ENCODE measurements at regions not wholly inside any gene's neighbourhood (a gene's known extent, or its start where the extent isn't known, plus 50 kb on each side); places are given as distances from the start of the nearest gene placed in this dataset.

GRCh38 chr7:53110425-53110824, 75.0 kb downstream of the POM121L12 start:
- no peaks in the 10 kb centered on the region for H3K9me3 ChIP-seq
- TF ChIP-seq, protein P1, sequence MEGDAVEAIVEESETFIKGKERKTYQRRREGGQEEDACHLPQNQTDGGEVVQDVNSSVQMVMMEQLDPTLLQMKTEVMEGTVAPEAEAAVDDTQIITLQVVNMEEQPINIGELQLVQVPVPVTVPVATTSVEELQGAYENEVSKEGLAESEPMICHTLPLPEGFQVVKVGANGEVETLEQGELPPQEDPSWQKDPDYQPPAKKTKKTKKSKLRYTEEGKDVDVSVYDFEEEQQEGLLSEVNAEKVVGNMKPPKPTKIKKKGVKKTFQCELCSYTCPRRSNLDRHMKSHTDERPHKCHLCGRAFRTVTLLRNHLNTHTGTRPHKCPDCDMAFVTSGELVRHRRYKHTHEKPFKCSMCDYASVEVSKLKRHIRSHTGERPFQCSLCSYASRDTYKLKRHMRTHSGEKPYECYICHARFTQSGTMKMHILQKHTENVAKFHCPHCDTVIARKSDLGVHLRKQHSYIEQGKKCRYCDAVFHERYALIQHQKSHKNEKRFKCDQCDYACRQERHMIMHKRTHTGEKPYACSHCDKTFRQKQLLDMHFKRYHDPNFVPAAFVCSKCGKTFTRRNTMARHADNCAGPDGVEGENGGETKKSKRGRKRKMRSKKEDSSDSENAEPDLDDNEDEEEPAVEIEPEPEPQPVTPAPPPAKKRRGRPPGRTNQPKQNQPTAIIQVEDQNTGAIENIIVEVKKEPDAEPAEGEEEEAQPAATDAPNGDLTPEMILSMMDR (IDR thresholded peaks at IDR 0.05), result no peak
- ATAC-seq (no peak), DNase-seq (no peak)
- no peaks in the 10 kb centered on the region for H3K36me3 ChIP-seq (ENCODE audit: low read depth)
- no peaks in the 10 kb centered on the region for H3K4me1 ChIP-seq (ENCODE audit: low read depth)
- H3K4me3 ChIP-seq, result no peak overlapping the region
- intact Hi-C loops (cut with DNase I, micrococcal nuclease), result no loop called here

GRCh38 chr7:53111031-53111430, 75.6 kb downstream of the POM121L12 start:
- DNase-seq (no peak), ATAC-seq (no peak)
- no peaks in the 10 kb centered on the region for H3K4me1 ChIP-seq (ENCODE audit: low read depth)
- H3K9me3 ChIP-seq, result no peaks in the 10 kb centered on the region
- H3K4me3 ChIP-seq, result no peak overlapping the region
- TF ChIP-seq, protein P1 (IDR thresholded peaks at IDR 0.05), result no peak
- H3K36me3 ChIP-seq (ENCODE audit: low read depth), result no peaks in the 10 kb centered on the region
- intact Hi-C loops (cut with DNase I, micrococcal nuclease), result no loop called here

DNA sequence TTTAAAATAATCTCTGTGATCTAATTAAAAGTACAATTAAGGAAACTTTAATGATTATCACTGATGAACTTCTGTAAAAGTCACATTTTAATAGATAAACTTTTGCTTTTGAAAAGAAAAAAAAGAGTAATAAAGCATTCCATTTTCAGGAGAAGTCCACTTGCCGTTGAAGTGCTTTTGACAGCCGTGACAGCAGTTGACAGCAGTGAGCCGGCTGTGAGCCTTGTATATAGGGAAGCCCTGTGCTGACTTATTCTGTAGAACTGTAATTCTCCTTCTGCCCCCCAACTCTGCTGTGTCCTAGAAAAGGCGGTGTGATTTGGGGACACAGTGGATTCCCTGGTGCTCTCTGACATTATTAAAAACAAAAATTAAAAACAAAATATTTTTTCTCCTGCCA, 78.0 kb downstream of the POM121L12 start:
- Histone ChIP-seq H3K36me3 (ENCODE audit: low read depth) (no peaks in the 10 kb centered on the region), H3K4me1 (ENCODE audit: low read depth) (no peaks in the 10 kb centered on the region), H3K9me3 (no peaks in the 10 kb centered on the region), H3K4me3 (no peak overlapping the region)
- intact Hi-C loops (cut with DNase I, micrococcal nuclease), result no loop called here
- ATAC-seq, result no peak
- TF ChIP-seq, protein P1 (IDR thresholded peaks at IDR 0.05), result no peak
- DNase-seq, result no peak

DNA sequence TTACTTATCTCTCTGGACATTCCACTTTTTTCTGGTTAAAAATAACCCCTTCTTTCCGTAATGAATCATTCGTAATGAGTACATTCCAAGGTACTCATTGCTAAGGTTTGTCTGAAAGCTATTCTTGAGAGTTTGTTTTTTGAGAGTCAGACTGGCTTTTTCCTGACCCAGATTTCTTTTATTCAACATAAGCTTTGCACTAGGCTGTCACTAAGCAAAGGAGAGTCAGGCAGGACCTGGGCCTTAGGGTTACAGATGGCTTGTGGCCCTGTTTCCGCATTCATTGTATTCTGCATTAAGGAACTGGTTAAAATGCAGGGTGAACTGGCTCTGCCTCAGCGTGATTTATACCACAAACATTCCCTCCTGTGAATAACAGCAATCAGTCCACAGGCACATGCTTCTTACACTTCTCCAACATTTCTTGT, 84.1 kb downstream of the POM121L12 start:
- H3K4me1 ChIP-seq (ENCODE audit: low read depth), result no peaks in the 10 kb centered on the region
- TF ChIP-seq, protein P1 (IDR thresholded peaks at IDR 0.05), result no peak
- ATAC-seq, result no peak
- no peaks in the 10 kb centered on the region for H3K36me3 ChIP-seq (ENCODE audit: low read depth)
- H3K9me3 ChIP-seq, result no peaks in the 10 kb centered on the region
- intact Hi-C loops (cut with DNase I, micrococcal nuclease), result no loop called here
- no peak overlapping the region for H3K4me3 ChIP-seq
- no peak for DNase-seq

DNA sequence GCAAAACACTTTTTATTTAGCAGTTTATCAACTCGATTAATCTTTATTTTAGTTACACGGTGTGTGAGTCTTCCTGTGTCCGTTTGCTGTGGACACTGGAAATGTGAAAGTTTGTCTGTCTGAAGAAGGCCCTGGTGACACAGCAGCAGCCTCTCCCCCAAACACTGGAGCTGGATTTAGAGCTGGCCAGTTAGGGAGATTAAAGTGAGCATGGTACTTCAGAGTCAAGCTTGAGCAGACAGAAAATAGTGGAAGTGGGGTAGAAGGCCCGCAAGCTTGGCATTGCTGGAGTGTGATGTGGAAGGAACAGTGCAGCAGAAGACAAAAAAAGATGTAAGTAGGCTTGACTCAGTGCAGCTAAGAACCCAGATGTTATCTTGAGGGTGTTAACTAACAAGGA, 85.9 kb downstream of the POM121L12 start:
- Histone ChIP-seq H3K9me3 (no peaks in the 10 kb centered on the region), H3K36me3 (ENCODE audit: low read depth) (no peaks in the 10 kb centered on the region), H3K4me1 (ENCODE audit: low read depth) (no peaks in the 10 kb centered on the region), H3K4me3 (no peak overlapping the region)
- ATAC-seq (no peak), DNase-seq (no peak)
- intact Hi-C loops (cut with DNase I, micrococcal nuclease), result no loop called here
- TF ChIP-seq, protein P1 (IDR thresholded peaks at IDR 0.05), result no peak

DNA sequence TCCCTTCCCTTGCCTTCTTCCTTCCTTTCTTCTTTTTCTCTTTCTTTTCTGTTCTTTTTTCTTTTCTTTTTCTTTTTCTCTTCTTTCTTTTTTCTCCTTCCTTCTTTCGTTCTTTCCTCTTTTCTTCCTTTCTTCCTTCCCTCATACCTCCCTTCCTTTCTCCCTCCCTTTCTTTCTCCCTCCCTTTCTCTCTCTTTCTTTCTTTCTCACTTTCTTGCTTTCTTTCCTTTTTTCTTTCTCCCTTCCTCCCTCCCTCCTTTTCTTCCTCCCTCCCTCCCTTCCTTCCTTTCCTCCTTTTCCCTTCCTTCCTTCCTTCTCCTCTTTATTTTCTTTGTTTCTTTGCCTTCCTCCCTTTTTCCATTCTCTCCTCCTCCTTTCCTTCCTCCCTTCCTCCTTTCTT, 96.3 kb downstream of the POM121L12 start:
- Histone ChIP-seq H3K36me3 (ENCODE audit: low read depth) (no peaks in the 10 kb centered on the region), H3K9me3 (peaks cover 3% of the 10 kb centered on the region), H3K4me3 (no peak overlapping the region), H3K4me1 (ENCODE audit: low read depth) (no peaks in the 10 kb centered on the region)
- TF ChIP-seq, protein P1 (IDR thresholded peaks at IDR 0.05), result no peak
- ATAC-seq, result no peak
- intact Hi-C loops (cut with DNase I, micrococcal nuclease), result no loop called here
- DNase-seq, result no peak
